GM21447 (cell line): ENCODE measurements at regions not wholly inside any gene's neighbourhood (a gene's known extent, or its start where the extent isn't known, plus 50 kb on each side); places are given as distances from the start of the nearest gene placed in this dataset.

ENCODE experiments used
- ATAC-seq: cut with Tn5 transposase; IDR thresholded peaks from one replicate; pipeline ENCODE4 v1.9.1; 2021; ENCODE audit not compliant: unreplicated experiment

GRCh38 chr7:21077602-21078001 is 290.9 kb upstream of the SP8 start:
- no peak for ATAC-seq

GRCh38 chr7:21084286-21084685 is 297.6 kb upstream of the SP8 start:
- ATAC-seq = no peak

- no peak for ATAC-seq
Measured at GRCh38 chr7:21086688-21087087, 300.0 kb upstream of the SP8 start.

- no peak for ATAC-seq
Measured at GRCh38 chr7:21089653-21090052, 303.0 kb upstream of the SP8 start.

DNA sequence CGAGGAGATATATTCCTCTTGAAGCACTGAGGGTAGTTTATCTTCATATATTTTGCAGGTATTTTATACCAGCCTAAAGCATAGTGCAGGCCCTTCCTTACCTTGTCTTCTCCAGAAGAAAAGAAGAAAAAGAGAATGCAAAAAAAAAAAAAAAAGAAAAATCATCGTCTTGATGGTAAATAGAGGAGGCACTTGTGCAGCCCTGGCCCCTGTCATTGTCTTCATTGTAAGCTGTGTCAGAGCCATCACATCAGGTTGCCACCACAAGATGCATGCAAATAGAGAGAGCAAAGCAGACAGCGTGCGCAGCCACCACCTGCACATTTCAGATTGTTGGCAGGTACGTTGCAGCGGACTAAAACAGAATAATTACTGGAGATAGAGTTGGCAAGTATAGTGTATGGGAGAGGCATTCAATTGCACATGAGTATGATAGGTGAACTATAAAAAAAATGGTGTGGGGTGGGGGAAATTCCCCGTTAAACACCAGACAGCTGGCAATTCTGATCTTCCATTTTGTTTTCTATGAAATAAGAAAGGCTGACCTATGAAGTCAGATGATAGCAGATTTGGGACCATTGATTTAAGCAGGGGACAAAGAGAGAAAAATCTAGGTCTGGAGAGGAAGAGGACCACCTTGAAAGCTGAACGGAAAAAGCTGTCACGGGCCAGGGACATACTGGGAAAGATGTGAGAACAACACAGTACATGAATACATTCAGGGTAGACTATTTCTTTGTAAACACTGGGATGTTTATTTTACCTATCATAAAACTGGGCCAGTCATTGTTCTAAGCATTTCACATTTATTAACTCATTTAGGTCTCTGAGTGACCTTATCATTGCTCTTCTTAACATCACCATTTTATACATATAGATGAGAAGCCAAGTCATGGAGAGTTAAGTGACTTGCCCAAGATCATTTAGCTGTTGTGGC is 306.3 kb upstream of the SP8 start:
- ATAC-seq = no peak

DNA sequence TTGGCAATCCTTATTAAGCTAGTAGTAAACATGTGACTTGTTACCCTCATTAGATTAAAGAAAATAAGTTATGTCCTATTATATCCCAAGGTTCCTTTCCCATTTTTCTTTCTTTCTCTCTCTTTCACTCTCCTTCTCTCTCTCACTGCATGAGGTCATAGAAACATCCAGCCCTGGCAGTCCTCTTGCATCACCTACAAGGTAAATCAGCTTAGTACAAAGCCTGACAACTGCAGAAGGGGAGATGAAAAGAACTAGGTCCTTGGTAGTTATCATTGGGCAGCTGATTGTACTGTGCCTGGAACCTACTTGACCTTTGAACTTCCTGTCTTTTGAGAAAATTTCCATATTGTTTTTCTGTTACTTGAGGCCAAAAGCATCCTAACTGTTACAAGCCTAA is 307.9 kb upstream of the SP8 start:
- no peak for ATAC-seq

- ATAC-seq = peak; percentile 70
Measured at GRCh38 chr7:21099432-21099831, 312.7 kb upstream of the SP8 start.

DNA sequence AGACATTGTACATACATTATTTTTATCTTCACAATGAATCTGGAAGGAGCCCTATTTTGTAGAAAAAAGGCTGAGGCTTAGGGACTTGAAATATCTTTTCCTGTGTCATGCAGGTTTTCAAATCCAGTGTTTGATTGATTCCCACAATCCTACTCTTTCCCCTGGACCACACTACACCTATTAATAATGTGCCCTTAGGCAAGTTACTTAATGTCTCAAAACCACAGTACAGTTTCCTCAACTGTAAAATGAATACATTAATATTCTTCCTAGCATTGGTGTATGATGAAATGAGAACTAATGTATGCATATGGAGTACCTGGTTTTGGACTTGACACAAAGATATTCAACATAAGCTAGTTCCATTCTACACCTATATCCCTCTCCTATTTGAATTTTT is 313.3 kb upstream of the SP8 start:
- no peak for ATAC-seq

DNA sequence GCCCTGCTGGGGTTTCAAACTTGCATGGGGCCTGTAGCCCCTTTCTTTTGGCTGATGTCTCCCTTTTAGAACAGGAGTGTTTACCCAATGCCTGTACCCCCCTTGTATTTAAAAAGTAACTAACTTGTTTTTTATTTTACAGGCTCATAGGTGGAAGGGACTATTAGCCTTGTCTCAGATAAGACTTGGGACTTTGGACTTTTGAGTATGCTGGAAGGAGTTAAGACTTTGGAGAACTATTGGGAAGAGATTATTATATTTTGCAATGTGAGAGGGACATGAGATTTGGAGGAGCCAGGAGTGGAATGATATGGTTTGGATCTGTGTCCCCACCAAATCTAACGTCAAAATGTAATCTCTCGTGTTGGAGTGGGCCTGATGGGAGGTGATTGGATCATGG is 314.9 kb upstream of the SP8 start:
- no peak for ATAC-seq

DNA sequence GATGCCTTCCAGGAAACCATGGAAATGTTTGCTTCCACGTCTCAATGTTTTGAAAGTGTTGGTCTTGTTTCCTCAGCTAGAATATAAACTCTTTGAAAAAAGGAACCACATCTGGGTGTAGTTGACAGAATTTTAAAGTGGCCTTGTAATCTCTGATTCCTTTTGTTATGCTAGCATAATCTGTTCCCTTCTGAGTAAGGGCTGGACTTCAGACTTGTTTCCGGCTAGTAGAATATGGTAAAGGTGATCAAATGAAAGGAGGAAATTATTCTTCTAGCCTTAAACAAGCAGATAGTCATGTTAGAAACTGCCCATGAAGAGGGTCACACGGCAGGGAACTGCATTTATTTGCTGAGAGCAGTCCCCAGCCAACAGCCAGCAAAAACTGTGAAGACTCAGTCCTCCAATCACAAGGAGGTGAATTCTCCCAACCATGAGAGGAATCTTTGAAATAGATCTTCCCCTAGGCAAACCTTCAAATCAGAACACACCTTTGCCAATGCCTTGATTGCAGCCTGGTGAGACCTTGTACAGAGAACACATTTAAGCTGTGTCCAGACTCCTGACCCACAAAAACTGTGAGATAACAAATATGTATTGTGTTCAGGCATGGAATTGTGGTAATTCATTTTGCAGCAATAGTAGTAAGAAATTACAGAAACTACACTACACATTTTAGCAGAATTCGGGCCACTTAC is 316.9 kb upstream of the SP8 start:
- no peak for ATAC-seq

- ATAC-seq = no peak
Measured at GRCh38 chr7:21104124-21104500, 317.4 kb upstream of the SP8 start.

- ATAC-seq = no peak
Measured at GRCh38 chr7:21106296-21106732, 319.6 kb upstream of the SP8 start.

GRCh38 chr7:21107101-21107500 is 320.4 kb upstream of the SP8 start:
- no peak for ATAC-seq

DNA sequence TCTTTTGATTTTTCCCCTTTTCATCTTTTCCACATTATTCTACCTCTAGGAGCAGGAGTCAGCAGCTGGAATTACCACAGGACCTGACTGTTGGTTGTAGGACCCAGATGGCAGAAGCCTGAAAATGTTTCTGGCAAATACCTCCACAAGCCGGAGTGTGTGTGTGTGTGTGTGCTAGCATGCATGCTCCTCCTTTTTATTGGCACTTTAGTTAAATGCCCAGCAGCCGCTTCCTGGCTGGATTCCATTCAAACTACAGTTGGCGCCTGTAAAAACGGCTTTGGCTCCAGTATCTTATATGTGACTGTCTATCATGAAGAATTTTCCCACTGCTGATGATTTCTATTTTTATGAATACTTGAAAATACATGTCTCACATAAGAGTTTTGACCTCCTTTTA is 319.7 kb upstream of the SP4 start:
- no peak for ATAC-seq

- no peak for ATAC-seq
Measured at GRCh38 chr7:21113609-21114415, 314.1 kb upstream of the SP4 start.

GRCh38 chr7:21123586-21123985 is 304.3 kb upstream of the SP4 start:
- ATAC-seq = no peak

GRCh38 chr7:21125297-21125696 is 302.6 kb upstream of the SP4 start:
- no peak for ATAC-seq

- ATAC-seq = no peak
Measured at GRCh38 chr7:21128062-21128817, 299.6 kb upstream of the SP4 start.

GRCh38 chr7:21131897-21132296 is 296.0 kb upstream of the SP4 start:
- ATAC-seq = no peak

DNA sequence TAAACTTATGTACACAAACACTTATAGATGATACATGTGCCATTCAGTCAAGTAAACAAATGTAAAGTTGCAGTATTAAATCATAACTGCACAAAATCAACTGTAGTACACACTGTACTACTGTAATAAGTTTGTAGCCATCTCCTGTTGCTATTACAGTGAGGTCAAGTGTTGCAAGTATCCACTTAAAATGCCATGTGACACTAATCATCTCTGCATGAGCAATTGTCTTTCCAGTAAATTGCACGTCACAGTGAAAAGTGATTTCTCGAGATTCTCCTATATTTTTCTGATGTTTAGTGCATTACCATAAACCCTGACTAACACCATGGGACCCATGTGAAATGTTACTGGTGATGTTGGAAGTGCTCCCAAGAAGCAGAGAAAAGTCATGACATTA is 293.3 kb upstream of the SP4 start:
- ATAC-seq = no peak

DNA sequence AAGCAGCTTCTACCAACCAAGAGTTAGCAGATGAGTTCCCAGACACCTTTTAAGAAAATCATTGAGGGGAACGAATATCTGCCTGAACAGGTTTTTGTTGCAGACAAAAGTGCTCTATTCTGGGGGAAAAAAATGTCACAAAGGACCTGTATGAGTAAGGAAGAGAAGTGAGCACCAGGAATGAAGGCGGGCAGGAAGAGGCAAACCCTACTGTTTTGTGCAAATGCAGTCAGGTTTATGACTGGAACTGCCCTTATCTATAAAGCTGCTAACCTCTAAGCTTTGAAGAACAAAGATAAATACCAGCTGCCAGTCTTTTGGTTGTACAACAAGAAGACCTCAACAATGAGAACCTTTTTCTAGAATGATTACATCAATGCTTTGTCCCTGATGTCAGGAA is 292.4 kb upstream of the SP4 start:
- no peak for ATAC-seq
